Body of pancreas (tissue), 4 donors: ENCODE measurements at regions not wholly inside any gene's neighbourhood (a gene's known extent, or its start where the extent isn't known, plus 50 kb on each side); places are given as distances from the start of the nearest gene placed in this dataset.
"Not testable (repeated sequence)": the region's sequence is repeated elsewhere in the genome, so short reads cannot be mapped to it uniquely, and the experiment has no call there.

Source experiments
- CTCF ChIP-seq, 7 experiments: fragments of 450-650 bp in 4 of 7; fragments of 200-600 bp in 3 of 7; sonication (generic) in 3 of 7; IDR thresholded peaks; one replicate each; pipeline ENCODE4 v1.5.1; 2016 to 2019; ENCODE audit warnings: antibody characterized with exemption in 7 of 7
- POLR2A ChIP-seq, 3 donors: fragments of 450-650 bp; IDR thresholded peaks; one replicate each; pipeline ENCODE4 v1.6.1; 2016; ENCODE audit warnings: antibody characterized with exemption in 3 of 3, mild to moderate bottlenecking in 2 of 3

GRCh38 chr6:153282456-153282855 lies 151.4 kb upstream of the RGS17 start:
- TF ChIP-seq CTCF, POLR2A (IDR thresholded peaks at IDR 0.05): not testable (repeated sequence)
